Nephron progenitor cell (in vitro differentiated cells): ENCODE measurements at regions not wholly inside any gene's neighbourhood (a gene's known extent, or its start where the extent isn't known, plus 50 kb on each side); places are given as distances from the start of the nearest gene placed in this dataset.

Experiments used
- DNase-seq: peaks from one replicate; pipeline ENCODE4 v3.0.0; 2021
- H3K27ac Mint-ChIP-seq: 2 replicates; pipeline ENCODE4 v1.8.0; 2021; ENCODE audit warnings: mild to moderate bottlenecking, moderate library complexity, mixed read lengths
- H3K27me3 Mint-ChIP-seq: 2 replicates; pipeline ENCODE4 v1.8.0; 2021; ENCODE audit warnings: mild to moderate bottlenecking, low read depth, mixed read lengths; ENCODE audit not compliant: poor library complexity
- H3K36me3 Mint-ChIP-seq: 2 replicates; pipeline ENCODE4 v1.8.0; 2021; ENCODE audit warnings: low read depth, mixed read lengths
- H3K4me1 Mint-ChIP-seq: 2 replicates; pipeline ENCODE4 v1.8.0; 2021; ENCODE audit warnings: mixed read lengths
- H3K4me3 Mint-ChIP-seq: 2 replicates; pipeline ENCODE4 v1.8.0; 2021; ENCODE audit warnings: mild to moderate bottlenecking, moderate library complexity, mixed read lengths
- H3K9me3 Mint-ChIP-seq: 2 replicates; pipeline ENCODE4 v1.8.0; 2021; ENCODE audit warnings: mild to moderate bottlenecking, moderate library complexity, mixed read lengths
- TF ChIP-seq, protein P1 (sequence below): fragments of 200-600 bp; sonication (generic); IDR thresholded peaks from 2 replicates; pipeline ENCODE4 v1.5.0; 2021; ENCODE audit warnings: antibody characterized with exemption

DNA sequence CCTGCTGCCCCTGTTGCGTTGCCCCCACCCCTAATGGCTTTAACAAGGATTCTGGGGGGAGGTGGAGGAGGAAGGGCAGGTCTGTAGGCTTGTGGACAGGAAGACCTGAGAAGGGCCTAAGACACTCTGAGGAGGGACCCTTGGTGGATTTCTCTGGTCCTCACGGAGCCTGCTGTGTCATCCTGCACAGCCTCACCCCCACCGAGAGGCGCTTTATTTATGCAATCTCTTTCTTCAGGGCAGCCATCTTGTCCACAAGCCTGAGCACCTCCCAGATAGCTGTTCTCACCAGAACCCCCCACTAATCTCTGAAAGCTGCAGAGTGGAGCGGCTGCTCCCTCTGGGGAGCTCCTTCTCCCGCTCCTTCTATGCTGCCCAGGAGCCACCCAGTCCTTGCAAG is 59.3 kb upstream of the MLN start:
- no peak for DNase-seq
- peaks cover 8% of the 10 kb centered on the region for H3K27me3 Mint-ChIP-seq
- peaks cover 7% of the 10 kb centered on the region for H3K9me3 Mint-ChIP-seq
- TF ChIP-seq, protein P1, sequence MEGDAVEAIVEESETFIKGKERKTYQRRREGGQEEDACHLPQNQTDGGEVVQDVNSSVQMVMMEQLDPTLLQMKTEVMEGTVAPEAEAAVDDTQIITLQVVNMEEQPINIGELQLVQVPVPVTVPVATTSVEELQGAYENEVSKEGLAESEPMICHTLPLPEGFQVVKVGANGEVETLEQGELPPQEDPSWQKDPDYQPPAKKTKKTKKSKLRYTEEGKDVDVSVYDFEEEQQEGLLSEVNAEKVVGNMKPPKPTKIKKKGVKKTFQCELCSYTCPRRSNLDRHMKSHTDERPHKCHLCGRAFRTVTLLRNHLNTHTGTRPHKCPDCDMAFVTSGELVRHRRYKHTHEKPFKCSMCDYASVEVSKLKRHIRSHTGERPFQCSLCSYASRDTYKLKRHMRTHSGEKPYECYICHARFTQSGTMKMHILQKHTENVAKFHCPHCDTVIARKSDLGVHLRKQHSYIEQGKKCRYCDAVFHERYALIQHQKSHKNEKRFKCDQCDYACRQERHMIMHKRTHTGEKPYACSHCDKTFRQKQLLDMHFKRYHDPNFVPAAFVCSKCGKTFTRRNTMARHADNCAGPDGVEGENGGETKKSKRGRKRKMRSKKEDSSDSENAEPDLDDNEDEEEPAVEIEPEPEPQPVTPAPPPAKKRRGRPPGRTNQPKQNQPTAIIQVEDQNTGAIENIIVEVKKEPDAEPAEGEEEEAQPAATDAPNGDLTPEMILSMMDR: no peak
- peaks cover 28% of the 10 kb centered on the region for H3K4me1 Mint-ChIP-seq
- H3K27ac Mint-ChIP-seq: no peak overlapping the region
- no peak overlapping the region for H3K4me3 Mint-ChIP-seq
- H3K36me3 Mint-ChIP-seq: no peaks in the 10 kb centered on the region

DNA sequence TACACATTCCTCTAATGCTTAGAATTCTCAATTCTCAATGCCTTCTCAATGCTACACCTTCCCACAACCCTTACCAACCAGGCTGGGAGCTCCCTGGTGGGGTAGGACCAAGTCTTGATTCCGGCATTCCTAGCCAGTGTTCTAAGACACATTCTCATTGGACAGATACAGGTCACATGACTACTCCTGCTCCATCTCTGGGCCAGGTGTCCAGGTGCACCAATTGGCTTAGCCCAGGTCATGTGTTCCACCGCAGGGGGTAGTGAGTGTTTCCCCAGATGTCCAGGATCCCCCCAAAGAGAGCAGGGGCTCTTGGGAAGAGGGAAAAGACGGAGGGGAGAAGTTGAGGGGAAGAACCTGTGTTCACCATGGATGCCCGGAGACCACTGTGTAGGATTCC is 58.7 kb upstream of the MLN start:
- Mint-ChIP-seq H3K36me3 (no peaks in the 10 kb centered on the region), H3K4me3 (no peak overlapping the region), H3K27ac (no peak overlapping the region), H3K27me3 (peaks cover 4% of the 10 kb centered on the region), H3K9me3 (peaks cover 7% of the 10 kb centered on the region), H3K4me1 (peaks cover 28% of the 10 kb centered on the region)
- TF ChIP-seq, protein P1: no peak
- no peak for DNase-seq

DNA sequence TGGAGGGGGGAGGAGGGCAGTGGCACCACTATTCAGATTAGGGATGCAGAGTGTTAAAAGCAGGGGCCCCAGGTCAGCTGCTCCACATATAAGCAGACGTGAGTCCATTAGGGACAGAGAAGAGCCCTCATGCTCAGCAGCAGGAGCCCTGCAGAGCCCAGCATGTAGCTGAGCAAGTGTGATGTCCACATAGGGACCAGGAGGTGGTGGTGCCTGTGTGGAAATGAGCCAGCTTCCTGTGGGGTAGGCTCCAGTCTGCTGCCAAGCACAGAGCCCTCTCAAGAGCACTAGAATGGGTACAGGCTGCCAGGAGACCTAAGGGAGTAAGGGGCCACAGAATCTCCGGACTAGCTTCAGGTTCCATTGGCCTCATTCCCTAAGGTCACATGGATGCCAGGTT is 57.9 kb upstream of the MLN start:
- Mint-ChIP-seq H3K36me3 (no peaks in the 10 kb centered on the region), H3K9me3 (peaks cover 7% of the 10 kb centered on the region), H3K27me3 (peaks cover 7% of the 10 kb centered on the region), H3K4me1 (peaks cover 28% of the 10 kb centered on the region), H3K4me3 (no peak overlapping the region), H3K27ac (no peak overlapping the region)
- DNase-seq: no peak
- TF ChIP-seq, protein P1: no peak

DNA sequence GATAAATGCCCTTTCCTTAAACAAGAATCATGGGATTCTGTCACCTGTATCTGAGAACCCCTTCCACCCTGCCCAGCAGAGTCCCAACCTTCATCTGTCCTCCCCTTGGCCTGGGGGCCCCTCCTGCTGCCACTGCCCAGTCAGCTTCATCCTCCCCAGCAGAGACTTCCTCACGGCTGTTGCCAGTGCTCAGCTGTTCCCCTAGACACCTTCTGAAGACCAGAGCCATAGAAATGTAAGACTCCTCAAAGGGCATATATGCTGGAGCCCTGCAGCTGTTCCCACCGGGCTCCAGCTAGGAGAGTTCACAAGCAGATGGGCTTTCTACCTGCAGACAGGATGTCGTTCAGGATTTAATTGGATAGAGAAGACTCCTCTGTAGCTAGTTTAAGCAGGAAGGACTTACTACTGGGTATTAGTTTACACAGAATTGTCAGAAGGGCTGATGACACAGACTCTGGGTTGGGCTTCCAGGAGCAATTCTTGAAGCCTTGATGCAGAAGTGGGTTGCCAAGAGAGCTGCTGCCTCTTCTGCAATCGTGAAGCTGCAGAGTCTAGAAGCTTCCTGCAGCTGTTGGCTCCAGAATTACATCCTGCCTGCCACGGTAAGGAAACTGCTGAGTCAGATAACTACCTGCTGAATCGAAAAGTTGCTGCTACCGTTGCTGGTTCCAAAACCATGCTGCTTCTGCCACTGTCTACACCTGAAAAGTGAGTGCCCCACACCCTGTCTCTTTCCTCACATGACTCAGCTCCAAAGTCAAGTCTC is 57.1 kb upstream of the MLN start:
- Mint-ChIP-seq H3K27ac (no peak overlapping the region), H3K4me1 (peaks cover 30% of the 10 kb centered on the region), H3K27me3 (peaks cover 7% of the 10 kb centered on the region), H3K4me3 (peak overlapping the region; percentile 4), H3K9me3 (peaks cover 5% of the 10 kb centered on the region), H3K36me3 (no peaks in the 10 kb centered on the region)
- no peak for DNase-seq
- TF ChIP-seq, protein P1: no peak

DNA sequence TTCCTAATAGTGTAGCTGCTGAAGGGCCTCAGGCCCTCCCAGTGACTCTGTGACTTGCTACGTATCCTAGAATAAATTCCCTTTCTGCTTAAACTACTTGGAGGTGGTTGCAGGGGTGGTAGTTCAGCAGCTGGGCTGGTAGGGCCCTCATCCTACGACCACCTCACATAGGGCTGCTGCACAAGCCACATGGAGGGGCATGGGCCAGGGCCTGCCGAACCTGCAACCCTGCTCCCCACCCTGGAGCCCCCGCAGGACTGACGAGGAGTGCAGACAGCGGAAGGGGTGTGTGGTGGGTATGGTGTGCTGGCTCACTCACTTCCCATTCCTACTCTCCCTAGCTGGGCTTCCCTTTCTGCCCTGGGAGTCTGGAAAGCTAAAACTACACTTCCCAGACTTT is 56.2 kb upstream of the MLN start:
- Mint-ChIP-seq H3K27me3 (peaks cover 12% of the 10 kb centered on the region), H3K4me3 (no peak overlapping the region)

More for the DNA sequence above, 56.2 kb upstream of the MLN start:
- H3K27ac Mint-ChIP-seq: no peak overlapping the region
- TF ChIP-seq, protein P1: no peak
- no peaks in the 10 kb centered on the region for H3K36me3 Mint-ChIP-seq
- H3K9me3 Mint-ChIP-seq: peaks cover 1% of the 10 kb centered on the region
- peaks cover 36% of the 10 kb centered on the region for H3K4me1 Mint-ChIP-seq
- DNase-seq: no peak
